Hepatocyte (in vitro differentiated cells): ENCODE measurements at regions not wholly inside any gene's neighbourhood (a gene's known extent, or its start where the extent isn't known, plus 50 kb on each side); places are given as distances from the start of the nearest gene placed in this dataset.

ENCODE experiments used
- CTCF ChIP-seq: fragments of 200-600 bp; sonication (generic); IDR thresholded peaks from 2 replicates; pipeline ENCODE4 v1.5.1; 2016; ENCODE audit warnings: antibody characterized with exemption, mild to moderate bottlenecking; ENCODE audit not compliant: poor library complexity
- EZH2 ChIP-seq: fragments of 200-600 bp; sonication (generic); IDR thresholded peaks from 2 replicates; pipeline ENCODE4 v1.6.1; 2016; ENCODE audit warnings: antibody characterized with exemption, mild to moderate bottlenecking, borderline replicate concordance
- EZH2phosphoT487 ChIP-seq: fragments of 200-600 bp; sonication (generic); IDR thresholded peaks from one replicate; pipeline ENCODE4 v1.6.1; 2018; ENCODE audit warnings: antibody characterized with exemption, mild to moderate bottlenecking, low read depth, moderate library complexity; ENCODE audit not compliant: unreplicated experiment, severe bottlenecking

- TF ChIP-seq CTCF (no peak), EZH2 (no peak), EZH2phosphoT487 (no peak)
Measured at GRCh38 chr20:10917826-10918225, 244.0 kb upstream of the JAG1 start.
